ENCODE measurements at regions not wholly inside any gene's neighbourhood (a gene's known extent, or its start where the extent isn't known, plus 50 kb on each side); places are given as distances from the start of the nearest gene placed in this dataset.
A peak's percentile ranks its signal among the peaks of the same experiment; 100 is the strongest.
"Not testable (repeated sequence)": the region's sequence is repeated elsewhere in the genome, so short reads cannot be mapped to it uniquely, and the experiment has no call there.

GRCh38 chrX:115357326-115358120 lies 68.0 kb downstream of the LUZP4 start:
- intact Hi-C loops (cut with DNase I; ENCODE audit: low total_unique reads), result no loop called here
- Histone ChIP-seq H3K27ac (peak overlapping the region in 1 of 2 donors; percentile 36), H3K4me1 (no peaks in the 10 kb centered on the region), H3K36me3 (ENCODE audit: low read depth, missing control alignments) (no peaks in the 10 kb centered on the region), H3K9me3 (no peaks in the 10 kb centered on the region), H3K27me3 (no peaks in the 10 kb centered on the region), H3K4me3 (no peak overlapping the region)
- no peak for DNase-seq
- no peak for TF ChIP-seq POLR2A (IDR thresholded peaks at IDR 0.05)
- TF ChIP-seq, protein P1, sequence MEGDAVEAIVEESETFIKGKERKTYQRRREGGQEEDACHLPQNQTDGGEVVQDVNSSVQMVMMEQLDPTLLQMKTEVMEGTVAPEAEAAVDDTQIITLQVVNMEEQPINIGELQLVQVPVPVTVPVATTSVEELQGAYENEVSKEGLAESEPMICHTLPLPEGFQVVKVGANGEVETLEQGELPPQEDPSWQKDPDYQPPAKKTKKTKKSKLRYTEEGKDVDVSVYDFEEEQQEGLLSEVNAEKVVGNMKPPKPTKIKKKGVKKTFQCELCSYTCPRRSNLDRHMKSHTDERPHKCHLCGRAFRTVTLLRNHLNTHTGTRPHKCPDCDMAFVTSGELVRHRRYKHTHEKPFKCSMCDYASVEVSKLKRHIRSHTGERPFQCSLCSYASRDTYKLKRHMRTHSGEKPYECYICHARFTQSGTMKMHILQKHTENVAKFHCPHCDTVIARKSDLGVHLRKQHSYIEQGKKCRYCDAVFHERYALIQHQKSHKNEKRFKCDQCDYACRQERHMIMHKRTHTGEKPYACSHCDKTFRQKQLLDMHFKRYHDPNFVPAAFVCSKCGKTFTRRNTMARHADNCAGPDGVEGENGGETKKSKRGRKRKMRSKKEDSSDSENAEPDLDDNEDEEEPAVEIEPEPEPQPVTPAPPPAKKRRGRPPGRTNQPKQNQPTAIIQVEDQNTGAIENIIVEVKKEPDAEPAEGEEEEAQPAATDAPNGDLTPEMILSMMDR (IDR thresholded peaks at IDR 0.05), result no peak
- 62 to 65% methylated on average over 3 of the region's 3 CpGs for WGBS, 2 donors

DNA sequence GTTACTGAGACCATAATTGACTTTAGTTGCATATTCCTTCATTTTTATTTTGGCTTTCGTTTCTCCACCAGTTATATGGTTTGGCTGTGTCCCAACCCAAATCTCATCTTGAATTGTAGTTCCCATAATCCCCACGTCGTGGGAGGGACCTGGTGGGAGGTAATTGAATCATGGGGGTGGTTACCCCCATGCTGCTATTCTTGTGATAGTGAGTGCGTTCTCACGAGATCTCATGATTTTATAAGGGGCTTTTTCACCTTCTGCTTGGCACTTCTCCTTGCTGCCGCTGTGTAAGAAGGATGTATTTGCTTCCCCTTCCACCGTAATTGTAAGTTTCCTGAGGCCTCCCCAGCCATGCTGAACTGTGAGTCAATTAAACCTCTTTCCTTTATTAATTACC lies 70.0 kb downstream of the LUZP4 start:
- H3K27me3 ChIP-seq; H3K9me3 ChIP-seq; H3K4me3 ChIP-seq; H3K4me1 ChIP-seq; H3K36me3 ChIP-seq (ENCODE audit: low read depth, missing control alignments); H3K27ac ChIP-seq; intact Hi-C loops (cut with DNase I; ENCODE audit: low total_unique reads); DNase-seq: not testable (repeated sequence)
- WGBS, 2 donors, result 65 to 80% methylated on average over 7 of the region's 7 CpGs

- H3K4me3 ChIP-seq, result no peak overlapping the region
- 50 to 67% methylated on average over 1 to 2 of the region's 2 CpGs for WGBS, 2 donors
- H3K27ac ChIP-seq, result no peak overlapping the region
- no peaks in the 10 kb centered on the region for H3K9me3 ChIP-seq
- no peaks in the 10 kb centered on the region for H3K4me1 ChIP-seq
- DNase-seq, result no peak
- TF ChIP-seq POLR2A (IDR thresholded peaks at IDR 0.05), result no peak
- TF ChIP-seq, protein P1 (IDR thresholded peaks at IDR 0.05), result no peak
- intact Hi-C loops (cut with DNase I; ENCODE audit: low total_unique reads), result no loop called here
- H3K27me3 ChIP-seq, result no peaks in the 10 kb centered on the region
- H3K36me3 ChIP-seq (ENCODE audit: low read depth, missing control alignments), result no peaks in the 10 kb centered on the region
These were observed 70.8 kb downstream of the LUZP4 start for GRCh38 chrX:115360220-115360781.

DNA sequence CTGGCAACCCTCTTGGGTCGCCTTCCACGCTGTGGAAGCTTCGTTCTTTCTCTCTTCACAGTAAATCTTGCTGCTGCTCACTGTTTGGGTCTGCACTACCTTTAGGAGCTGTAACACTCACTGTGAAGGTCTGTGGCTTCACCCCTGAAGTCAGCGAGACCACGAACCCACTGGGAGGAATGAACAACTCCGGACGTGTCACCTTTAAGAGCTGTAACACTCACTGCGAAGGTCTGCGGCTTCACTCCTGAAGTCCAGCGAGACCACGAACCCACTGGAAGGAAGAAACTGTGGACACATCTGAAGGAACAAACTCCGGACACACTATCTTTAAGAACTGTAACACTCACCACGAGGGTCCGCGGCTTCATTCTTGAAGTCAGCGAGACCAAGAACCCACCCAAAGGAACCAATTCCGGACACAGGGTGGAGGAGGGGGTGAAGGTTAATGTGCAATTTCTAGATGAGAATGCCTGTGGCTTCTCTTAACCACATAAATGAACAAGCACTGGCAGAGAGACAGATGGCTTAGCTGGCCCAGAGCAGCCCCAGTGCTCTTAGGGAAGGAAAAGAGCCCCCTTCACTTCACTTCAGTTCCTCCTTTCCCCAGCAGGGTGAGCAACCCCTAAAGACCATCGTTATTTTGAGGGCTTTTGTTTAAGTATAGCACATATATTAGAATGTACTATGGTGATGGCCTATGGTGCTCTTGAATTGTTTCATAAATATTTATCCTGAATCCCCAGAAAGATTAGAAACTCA lies 73.0 kb downstream of the LUZP4 start:
- intact Hi-C loops (cut with DNase I; ENCODE audit: low total_unique reads), result no loop called here
- no peaks in the 10 kb centered on the region for H3K27me3 ChIP-seq
- no peak overlapping the region for H3K4me3 ChIP-seq
- 70 to 80% methylated on average over 17 to 18 of the region's 18 CpGs for WGBS, 2 donors
- DNase-seq, result no peak
- TF ChIP-seq, protein P1 (IDR thresholded peaks at IDR 0.05), result no peak
- no peak for TF ChIP-seq POLR2A (IDR thresholded peaks at IDR 0.05)
- no peaks in the 10 kb centered on the region for H3K4me1 ChIP-seq
- H3K36me3 ChIP-seq (ENCODE audit: low read depth, missing control alignments), result no peaks in the 10 kb centered on the region
- H3K27ac ChIP-seq, result no peak overlapping the region
- no peaks in the 10 kb centered on the region for H3K9me3 ChIP-seq

- WGBS, 2 donors, result 46 to 66% methylated on average over 2 of the region's 2 CpGs
These were observed 73.9 kb downstream of the LUZP4 start for GRCh38 chrX:115363372-115363771.

More at GRCh38 chrX:115363372-115363771, 73.9 kb downstream of the LUZP4 start:
- no peak for DNase-seq
- H3K4me3 ChIP-seq, result no peak overlapping the region
- H3K27ac ChIP-seq, result no peak overlapping the region
- H3K36me3 ChIP-seq (ENCODE audit: low read depth, missing control alignments), result no peaks in the 10 kb centered on the region
- no peaks in the 10 kb centered on the region for H3K27me3 ChIP-seq
- H3K4me1 ChIP-seq, result no peaks in the 10 kb centered on the region
- intact Hi-C loops (cut with DNase I; ENCODE audit: low total_unique reads), result no loop called here
- TF ChIP-seq POLR2A (IDR thresholded peaks at IDR 0.05), result no peak
- TF ChIP-seq, protein P1 (IDR thresholded peaks at IDR 0.05), result no peak
- H3K9me3 ChIP-seq, result no peaks in the 10 kb centered on the region
